Mammary epithelial cell (primary cell): ENCODE measurements at regions not wholly inside any gene's neighbourhood (a gene's known extent, or its start where the extent isn't known, plus 50 kb on each side); places are given as distances from the start of the nearest gene placed in this dataset.

Experiments
- CTCF ChIP-seq, 2 donors: IDR thresholded peaks in 1 of 2; conservative IDR thresholded peaks in 1 of 2; 2 replicates each; pipeline ENCODE4 v1.5.1; 2011 to 2012; ENCODE audit warnings: inconsistent platforms in 2 of 2, low read length in 2 of 2, mild to moderate bottlenecking in 2 of 2, control low read depth in 1 of 2, low read depth in 1 of 2; ENCODE audit not compliant: insufficient read depth in 1 of 2; ENCODE audit errors: extremely low read depth in 1 of 2
- EZH2 ChIP-seq: IDR thresholded peaks from 2 replicates; pipeline ENCODE4 v1.6.1; 2012; ENCODE audit warnings: low read length, inconsistent platforms, borderline replicate concordance

GRCh38 chr13:89401264-89401675, 1730.1 kb downstream of the SLITRK5 start:
- TF ChIP-seq CTCF (conservative IDR thresholded peaks at IDR 0.05 in 1 of 2, IDR thresholded peaks at IDR 0.05 in 1 of 2; ENCODE audit: extremely low read depth in 1 of 2, insufficient read depth in 1 of 2, low read depth in 1 of 2, low read length in 2 of 2) (no peak), EZH2 (no peak)
